NB4 (cell line): ENCODE measurements at regions not wholly inside any gene's neighbourhood (a gene's known extent, or its start where the extent isn't known, plus 50 kb on each side); places are given as distances from the start of the nearest gene placed in this dataset.

Experiments
- CTCF ChIP-seq: IDR thresholded peaks from one replicate; pipeline ENCODE4 v1.5.1; 2012; ENCODE audit warnings: low read depth, low read length
- POLR2A ChIP-seq: IDR thresholded peaks from 2 replicates; pipeline ENCODE4 v1.6.1; 2011; ENCODE audit warnings: mild to moderate bottlenecking; ENCODE audit not compliant: insufficient read length; ENCODE audit errors: extremely low read depth

- TF ChIP-seq CTCF (no peak), POLR2A (no peak)
Measured at GRCh38 chr2:192814376-192814775, 619.6 kb upstream of the TMEFF2 start.
